ENCODE measurements at regions not wholly inside any gene's neighbourhood (a gene's known extent, or its start where the extent isn't known, plus 50 kb on each side); places are given as distances from the start of the nearest gene placed in this dataset.
"Not testable (repeated sequence)": the region's sequence is repeated elsewhere in the genome, so short reads cannot be mapped to it uniquely, and the experiment has no call there.

DNA sequence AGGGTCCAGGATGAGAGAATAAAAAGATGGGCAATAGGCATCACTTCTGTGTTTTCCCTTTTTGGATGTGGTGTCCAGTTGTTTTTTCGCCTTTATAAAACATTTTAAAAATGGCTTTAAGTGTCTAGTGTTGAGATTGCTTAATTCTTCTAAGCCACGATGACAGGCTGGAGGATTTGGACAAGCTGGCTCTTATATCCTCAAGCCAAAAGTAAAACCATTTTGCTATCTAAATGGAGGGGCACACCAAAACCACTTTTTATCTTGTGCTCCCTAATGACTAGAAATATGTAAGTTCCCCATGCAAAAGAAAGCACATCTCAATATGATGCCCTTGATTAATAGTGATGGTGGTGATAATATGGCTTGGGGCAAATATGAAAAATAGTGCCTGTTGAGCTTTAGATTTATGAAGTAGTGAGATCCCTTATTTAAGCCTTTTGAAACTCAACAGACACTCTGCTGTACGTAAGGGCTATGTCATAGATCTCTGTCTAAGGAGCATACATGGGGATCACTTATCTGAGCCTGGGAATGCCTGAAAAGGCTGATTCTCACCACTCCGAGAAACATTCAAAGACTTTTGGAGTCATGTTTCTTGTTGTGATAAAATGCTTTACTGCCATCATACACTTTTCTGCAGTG, 185.5 kb downstream of the KCNS3 start:
- DNase-seq = no peak

- DNase-seq = no peak
Observed at GRCh38 chr2:18062892-18063291, 184.4 kb downstream of the KCNS3 start.

GRCh38 chr2:18061717-18062116, 183.2 kb downstream of the KCNS3 start:
- DNase-seq = no peak

- DNase-seq = no peak
Observed at GRCh38 chr2:18057657-18058056, 179.2 kb downstream of the KCNS3 start.

- DNase-seq = no peak
Observed at GRCh38 chr2:18055290-18055689, 176.8 kb downstream of the KCNS3 start.

DNA sequence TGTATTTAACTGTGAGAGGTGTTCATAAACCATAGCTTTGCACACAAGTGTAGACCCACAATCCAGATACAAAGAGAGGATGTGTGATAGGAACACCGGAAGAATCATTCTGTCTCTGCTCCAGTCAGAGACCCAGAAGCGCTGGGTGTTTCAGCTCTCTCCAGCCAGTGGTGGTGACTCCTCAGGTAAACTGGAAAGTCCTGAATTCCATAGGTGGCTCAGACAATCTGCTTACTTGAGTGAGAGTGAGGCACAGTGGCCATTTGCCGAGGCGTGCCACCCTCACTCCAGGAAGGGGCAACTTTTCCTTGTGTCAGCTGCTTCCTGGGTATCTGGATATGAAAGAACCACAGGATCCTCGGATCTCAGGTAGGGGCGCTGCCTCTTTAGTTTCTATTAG, 171.5 kb downstream of the KCNS3 start:
- DNase-seq = no peak

DNA sequence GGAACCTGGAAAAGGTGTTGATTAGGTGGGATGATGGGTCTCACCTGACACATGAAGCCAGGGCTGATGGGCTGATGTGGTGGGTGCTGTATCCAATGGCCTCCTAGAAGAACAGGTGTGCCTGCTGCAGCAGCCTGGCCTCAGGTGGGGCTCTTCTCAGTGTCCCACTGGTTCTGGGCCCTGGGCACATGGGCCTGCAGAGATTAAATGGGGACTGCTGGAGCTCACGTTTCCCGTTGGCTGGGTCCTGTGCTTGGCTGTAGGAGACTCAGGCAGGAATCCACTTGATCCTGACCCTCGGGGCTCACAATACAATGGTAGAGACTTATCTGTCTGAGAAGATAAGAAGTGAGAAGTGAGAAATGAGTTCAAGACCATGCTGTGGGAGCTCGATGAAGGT, 170.9 kb downstream of the KCNS3 start:
- DNase-seq = no peak

DNA sequence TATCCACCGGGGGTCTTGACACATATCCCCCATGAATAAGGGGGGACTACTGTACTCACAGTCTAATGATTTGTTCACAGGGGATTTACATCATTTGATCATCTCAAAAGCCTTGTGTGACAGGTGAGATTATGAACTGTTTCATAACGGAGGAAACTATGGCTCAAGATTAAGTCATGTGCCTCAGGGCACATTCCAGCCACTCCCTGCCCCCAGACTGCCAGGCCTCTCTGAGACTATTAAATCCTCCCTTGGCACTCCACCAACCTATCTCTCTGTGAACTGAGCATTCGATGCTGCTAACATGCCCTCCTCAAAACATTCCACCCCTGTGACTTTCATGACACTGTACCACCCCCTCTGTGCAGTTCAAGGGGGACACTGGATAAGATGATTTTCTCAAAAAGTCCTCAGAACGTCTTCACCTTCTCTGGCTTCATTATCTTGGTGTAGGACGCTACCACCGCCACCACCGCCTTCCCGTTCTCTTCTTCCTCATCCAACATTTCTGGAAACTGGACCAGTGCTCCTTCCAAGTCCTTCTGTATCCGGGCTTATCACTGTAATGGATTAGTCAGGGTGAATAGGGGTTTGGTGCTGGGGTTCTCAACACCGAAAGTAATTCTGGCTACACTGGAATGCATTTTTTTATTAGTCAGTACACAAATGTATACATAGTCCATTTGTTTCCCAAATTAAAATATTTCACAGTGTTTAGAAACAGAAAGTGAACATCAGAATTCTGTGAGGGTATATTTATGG, 169.6 kb downstream of the KCNS3 start:
- DNase-seq = no peak

DNA sequence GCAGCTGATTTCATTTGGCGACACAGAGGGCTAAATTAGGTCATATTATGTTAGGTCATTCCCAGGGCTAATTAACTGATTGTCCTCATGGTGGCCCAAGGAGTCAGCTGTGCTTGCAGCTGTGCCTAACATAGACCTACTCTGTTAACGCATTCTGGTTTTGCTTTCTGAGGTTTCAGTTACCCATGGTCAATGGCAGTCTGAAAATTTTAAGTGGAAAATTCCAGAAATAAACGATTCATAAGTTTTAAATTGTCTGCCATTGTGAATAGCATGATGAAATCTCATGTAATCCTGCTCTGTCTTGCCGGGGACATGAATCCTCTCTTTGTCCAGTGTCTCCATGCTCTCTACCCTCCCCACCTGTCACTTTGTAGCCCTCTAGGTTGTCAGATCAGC, 168.7 kb downstream of the KCNS3 start:
- DNase-seq = no peak

- DNase-seq = no peak
Observed at GRCh38 chr2:18046558-18047212, 168.2 kb downstream of the KCNS3 start.

GRCh38 chr2:18046017-18046416, 167.6 kb downstream of the KCNS3 start:
- no peak for DNase-seq

- no peak for DNase-seq
Observed at GRCh38 chr2:18045230-18045629, 166.8 kb downstream of the KCNS3 start.

DNA sequence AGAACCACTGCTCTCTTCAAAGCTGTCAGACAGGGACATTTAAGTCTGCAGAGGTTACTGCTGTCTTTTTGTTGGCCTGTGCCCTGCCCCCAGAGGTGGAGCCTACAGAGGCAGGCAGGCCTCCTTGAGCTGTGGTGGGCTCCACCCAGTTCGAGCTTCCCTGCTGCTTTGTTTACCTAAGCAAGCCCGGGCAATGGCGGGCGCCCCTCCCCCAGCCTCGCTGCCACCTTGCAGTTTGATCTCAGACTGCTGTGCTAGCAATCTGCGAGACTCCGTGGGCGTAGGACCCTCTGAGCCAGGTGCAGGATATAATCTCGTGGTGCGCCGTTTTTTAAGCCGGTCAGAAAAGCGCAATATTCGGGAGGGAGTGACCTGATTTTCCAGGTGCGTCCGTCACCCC, 138.9 kb downstream of the KCNS3 start:
- not testable (repeated sequence) for DNase-seq

GRCh38 chr2:18009891-18010290, 131.4 kb downstream of the KCNS3 start:
- DNase-seq = no peak

DNA sequence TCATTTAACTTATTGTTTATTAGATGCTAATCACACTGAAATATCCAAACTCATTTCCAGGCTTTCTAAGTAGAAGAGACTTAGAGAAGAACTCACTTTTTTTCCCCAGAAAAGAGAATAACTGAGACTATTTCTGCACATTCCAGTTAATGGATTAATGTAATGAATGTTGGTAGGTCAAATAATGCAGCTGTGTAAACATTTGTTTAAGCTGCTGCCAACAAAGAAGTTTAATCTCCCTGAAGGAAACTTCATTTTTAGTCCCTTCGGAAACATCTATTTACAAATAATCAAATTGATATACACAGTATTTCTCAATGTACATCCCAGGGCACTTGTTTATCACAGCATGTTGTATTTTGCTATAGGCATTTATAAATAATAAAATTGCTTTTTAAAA, 126.9 kb downstream of the KCNS3 start:
- DNase-seq = no peak

DNA sequence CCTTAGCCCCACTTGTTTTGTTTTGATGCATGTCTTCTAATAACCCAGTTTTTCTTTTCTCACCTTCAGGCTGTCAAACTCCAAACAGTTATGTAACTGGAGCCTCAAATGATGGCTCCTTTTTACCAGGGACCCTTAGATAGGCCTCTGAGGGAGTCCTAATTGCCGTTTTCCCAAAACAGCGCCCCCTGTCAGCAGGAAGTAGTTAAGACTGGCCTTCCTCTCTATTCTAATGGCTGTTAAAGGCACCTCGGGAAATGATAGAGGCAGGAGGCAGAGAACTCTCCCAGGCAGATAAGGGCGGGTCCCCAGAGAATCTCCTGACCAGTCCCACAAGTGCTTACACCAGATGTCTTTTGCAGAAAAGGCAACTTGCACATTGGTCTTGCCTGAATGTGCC, 123.2 kb downstream of the KCNS3 start:
- DNase-seq = no peak

DNA sequence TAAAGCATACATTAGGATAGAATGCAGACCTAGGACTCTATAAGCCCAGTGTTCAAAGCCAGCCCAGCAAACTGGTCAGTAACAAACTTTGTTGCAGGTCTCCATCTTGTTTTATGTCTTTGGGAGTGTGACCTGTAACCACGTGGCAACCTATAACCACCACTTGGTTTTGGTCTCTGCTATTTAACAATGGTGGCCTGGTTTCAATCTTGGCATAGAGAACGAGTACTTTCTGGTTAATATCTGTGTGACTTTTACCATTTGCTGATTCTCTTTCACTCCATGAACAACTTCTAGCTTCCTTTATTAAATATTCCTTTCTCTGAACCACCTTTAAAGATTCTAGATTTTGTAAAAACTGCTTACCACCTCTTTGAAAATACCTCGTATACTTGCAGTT, 118.5 kb downstream of the KCNS3 start:
- no peak for DNase-seq

GRCh38 chr2:17995593-17995992, 117.1 kb downstream of the KCNS3 start:
- DNase-seq = no peak

All from activated naive CD4-positive, alpha-beta T cell treated with anti-CD3 and anti-CD28 coated beads, Interleukin-2, amount 50 U/mL, for 16 hours (primary cell).